GM12878 (cell line): ENCODE measurements at regions not wholly inside any gene's neighbourhood (a gene's known extent, or its start where the extent isn't known, plus 50 kb on each side); places are given as distances from the start of the nearest gene placed in this dataset.

Experiments used
- ATAC-seq: fragments of 200-7000 bp; cut with Tn5 transposase; 3 replicates; pipeline ENCODE4 v1.9.1; 2020; ENCODE audit warnings: mild to moderate bottlenecking, moderate library complexity
- BruUV-seq: library from RNA; stranded (reverse); fragments of 400-500 nt; replicated peaks from 2 replicates; lab custom pipeline; 2021; lab: Mats Ljungman, UMichigan
- CTCF ChIA-PET: fragments of 300-600 bp; sonication (Branson Sonifier 250); formaldehyde crosslinking; extraction: SDS; loops from one replicate; lab custom pipeline; 2021; ENCODE audit warnings: inconsistent platforms; lab: Yijun Ruan, JAX
- POLR2A ChIA-PET: fragments of 350-600 bp; formaldehyde crosslinking; extraction: SDS; loops from one replicate; lab custom pipeline; 2021; ENCODE audit warnings: inconsistent platforms; lab: Charles Lee
- RAD21 ChIA-PET: fragments of 300-600 bp; sonication (Branson Sonifier 250); formaldehyde crosslinking; loops from one replicate; lab custom pipeline; 2023; ENCODE audit warnings: antibody characterized with exemption; ENCODE audit not compliant: unreplicated experiment; lab: Charles Lee
- SMC1A ChIA-PET: fragments of 300-600 bp; sonication (Branson Sonifier 250); formaldehyde crosslinking; loops from one replicate; lab custom pipeline; 2023; ENCODE audit not compliant: unreplicated experiment, uncharacterized antibody; lab: Charles Lee
- DNase-seq: peaks from one replicate; pipeline ENCODE4 v3.0.0-alpha.2; 2011; ENCODE audit warnings: low read depth, low spot score
- FAIRE-seq: peaks from 3 replicates; lab custom pipeline; 2011; peaks lifted over from hg19 to GRCh38; lab: Jason Lieb, UNC
- H2AFZ ChIP-seq: 2 replicates; pipeline ENCODE4 v1.6.0; 2011; ENCODE audit warnings: low read depth, low read length, control low read depth; ENCODE audit not compliant: control insufficient read depth
- H3K27ac ChIP-seq: 2 replicates; pipeline ENCODE4 v1.5.1; 2011; ENCODE audit warnings: control low read depth; ENCODE audit not compliant: control insufficient read depth, insufficient read depth
- H3K27me3 ChIP-seq, 2 experiments: replicated peaks in 1 of 2; 2 replicates each; pipeline versions ENCODE4 v1.6.0 to v1.6.1; 2011; ENCODE audit warnings: low read length in 1 of 2; ENCODE audit not compliant: control insufficient read depth in 2 of 2, insufficient read depth in 2 of 2
- H3K36me3 ChIP-seq, 2 experiments: 2 replicates each; pipeline ENCODE4 v1.5.1; 2011; ENCODE audit warnings: low read length in 1 of 2; ENCODE audit not compliant: control insufficient read depth in 2 of 2, insufficient read depth in 2 of 2
- H3K4me1 ChIP-seq: 2 replicates; pipeline ENCODE4 v1.6.1; 2011; ENCODE audit warnings: mild to moderate bottlenecking, low read length, moderate library complexity, mixed read lengths; ENCODE audit not compliant: control insufficient read depth, insufficient read depth
- H3K4me2 ChIP-seq: 2 replicates; pipeline ENCODE4 v1.6.0; 2011; ENCODE audit warnings: control low read depth; ENCODE audit not compliant: control insufficient read depth, insufficient read depth
- H3K4me3 ChIP-seq: fragments of 200-600 bp; sonication (generic); 2 replicates; pipeline ENCODE4 v1.5.1; 2016
- H3K79me2 ChIP-seq: 2 replicates; pipeline ENCODE4 v1.6.0; 2011; ENCODE audit warnings: low read length; ENCODE audit not compliant: control insufficient read depth, insufficient read depth
- H3K9ac ChIP-seq: 2 replicates; pipeline ENCODE4 v1.8.0; 2011; ENCODE audit warnings: low read length, control low read depth, mixed read lengths; ENCODE audit not compliant: control insufficient read depth, insufficient read depth
- H3K9me3 ChIP-seq: replicated peaks from 3 replicates; pipeline ENCODE4 v1.5.1; 2011; ENCODE audit warnings: mild to moderate bottlenecking, low read length; ENCODE audit not compliant: control insufficient read depth, insufficient read depth
- H4K20me1 ChIP-seq: 2 replicates; pipeline ENCODE4 v1.6.0; 2011; ENCODE audit not compliant: control insufficient read depth, insufficient read depth
- BMI1 ChIP-seq: fragments of 450-650 bp; IDR thresholded peaks from 2 replicates; pipeline ENCODE4 v1.6.1; 2016; ENCODE audit warnings: mild to moderate bottlenecking, moderate library complexity, borderline replicate concordance
- CEBPB ChIP-seq, 2 experiments: fragments of 150-350 bp in 1 of 2; IDR thresholded peaks; 2 replicates each; pipeline ENCODE4 v1.6.1; 2012 to 2014; ENCODE audit warnings: low read depth in 2 of 2, low read length in 2 of 2, borderline replicate concordance in 1 of 2, inconsistent platforms in 1 of 2
- CHD1 ChIP-seq: IDR thresholded peaks from 2 replicates; pipeline ENCODE4 v1.6.1; 2012; ENCODE audit warnings: low read depth, low read length, improper control_type of control experiment
- CHD4 ChIP-seq: fragments of 200-600 bp; sonication (generic); IDR thresholded peaks from 2 replicates; pipeline ENCODE4 v1.6.1; 2016; ENCODE audit warnings: mild to moderate bottlenecking
- ETV6 ChIP-seq, 2 experiments: fragments of 450-650 bp in 1 of 2; IDR thresholded peaks in 1 of 2; conservative IDR thresholded peaks in 1 of 2; 2 replicates each; pipeline ENCODE4 v1.6.1; 2014; ENCODE audit warnings: antibody characterized with exemption in 1 of 2, borderline replicate concordance in 1 of 2, low read depth in 1 of 2, mild to moderate bottlenecking in 1 of 2, moderate library complexity in 1 of 2
- MAX ChIP-seq: IDR thresholded peaks from 2 replicates; pipeline ENCODE4 v1.6.1; 2012; ENCODE audit warnings: low read depth, low read length, improper control_type of control experiment
- NFIC ChIP-seq: IDR thresholded peaks from 2 replicates; pipeline ENCODE4 v1.6.1; 2012; ENCODE audit warnings: low read depth, mild to moderate bottlenecking, inconsistent platforms, low read length, moderate library complexity
- POLR2AphosphoS2 ChIP-seq: IDR thresholded peaks from 2 replicates; pipeline ENCODE4 v1.6.1; 2011; ENCODE audit warnings: low read depth, mild to moderate bottlenecking, low read length, improper control_type of control experiment, moderate library complexity
- RCOR1 ChIP-seq: conservative IDR thresholded peaks from 2 replicates; pipeline ENCODE4 v1.6.1; 2012; ENCODE audit warnings: low read depth, low read length, improper control_type of control experiment
- SUPT20H ChIP-seq: IDR thresholded peaks from 2 replicates; pipeline ENCODE4 v1.6.1; 2011; ENCODE audit warnings: low read depth, mild to moderate bottlenecking, low read length, moderate library complexity, borderline replicate concordance; ENCODE audit not compliant: control insufficient read depth
- YY1 ChIP-seq: IDR thresholded peaks from 2 replicates; pipeline ENCODE4 v1.6.1; 2011; ENCODE audit warnings: low read depth, mild to moderate bottlenecking, low read length
- WGBS: methylation state at CpG from one replicate; pipeline ENCODE4 v1.1.6; 2016; ENCODE audit warnings: low lambda C conversion rate; ENCODE audit not compliant: insufficient replicate concordance, insufficient coverage; ENCODE audit errors: missing lambda C conversion rate; 5-methylcytosine and 5-hydroxymethylcytosine counted together
- in situ Hi-C: fragments of 300-500 bp; cut with MboI; formaldehyde crosslinking; loops from 9 replicates; pipeline ENCODE4 v1.14.3; 2018; ENCODE audit warnings: mixed read lengths
- intact Hi-C: fragments of 100-400 bp; cut with micrococcal nuclease; formaldehyde crosslinking; loops from one replicate; pipeline ENCODE4 v1.14.2; 2022; ENCODE audit not compliant: unreplicated experiment
- TF ChIP-seq, protein P1 (sequence below): fragments of 450-650 bp; conservative IDR thresholded peaks from 2 replicates; pipeline ENCODE4 v1.6.1; 2017; ENCODE audit warnings: mild to moderate bottlenecking, moderate library complexity

- TF ChIP-seq SUPT20H, result no peak
- TF ChIP-seq ETV6 (conservative IDR thresholded peaks at IDR 0.05 in 1 of 2, IDR thresholded peaks at IDR 0.05 in 1 of 2; ENCODE audit: borderline replicate concordance in 1 of 2, low read depth in 1 of 2), result no peak
- TF ChIP-seq CHD1, result no peak
- TF ChIP-seq RCOR1, result no peak
- no peak for TF ChIP-seq MAX
- TF ChIP-seq, protein P1, sequence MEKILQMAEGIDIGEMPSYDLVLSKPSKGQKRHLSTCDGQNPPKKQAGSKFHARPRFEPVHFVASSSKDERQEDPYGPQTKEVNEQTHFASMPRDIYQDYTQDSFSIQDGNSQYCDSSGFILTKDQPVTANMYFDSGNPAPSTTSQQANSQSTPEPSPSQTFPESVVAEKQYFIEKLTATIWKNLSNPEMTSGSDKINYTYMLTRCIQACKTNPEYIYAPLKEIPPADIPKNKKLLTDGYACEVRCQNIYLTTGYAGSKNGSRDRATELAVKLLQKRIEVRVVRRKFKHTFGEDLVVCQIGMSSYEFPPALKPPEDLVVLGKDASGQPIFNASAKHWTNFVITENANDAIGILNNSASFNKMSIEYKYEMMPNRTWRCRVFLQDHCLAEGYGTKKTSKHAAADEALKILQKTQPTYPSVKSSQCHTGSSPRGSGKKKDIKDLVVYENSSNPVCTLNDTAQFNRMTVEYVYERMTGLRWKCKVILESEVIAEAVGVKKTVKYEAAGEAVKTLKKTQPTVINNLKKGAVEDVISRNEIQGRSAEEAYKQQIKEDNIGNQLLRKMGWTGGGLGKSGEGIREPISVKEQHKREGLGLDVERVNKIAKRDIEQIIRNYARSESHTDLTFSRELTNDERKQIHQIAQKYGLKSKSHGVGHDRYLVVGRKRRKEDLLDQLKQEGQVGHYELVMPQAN, result no peak
- TF ChIP-seq, all 136 proteins: peak for 0
Observed at GRCh38 chr10:78330884-78331283, 297.2 kb downstream of the RPS24 start (continued).

GRCh38 chr10:78331391-78331922, 297.8 kb downstream of the RPS24 start:
- no peak overlapping the region for H3K4me2 ChIP-seq
- POLR2A ChIA-PET, result no interaction called here
- TF ChIP-seq POLR2AphosphoS2, result no peak
- TF ChIP-seq NFIC, result no peak
- TF ChIP-seq YY1, result no peak
- no peak for TF ChIP-seq BMI1
- no peak for TF ChIP-seq CHD4
- TF ChIP-seq CEBPB (IDR thresholded peaks at IDR 0.05; ENCODE audit: borderline replicate concordance in 1 of 2, low read depth in 2 of 2, low read length in 2 of 2), result no peak
- TF ChIP-seq, all 136 proteins: peak for 0
- in situ Hi-C loops, result no loop called here
- ATAC-seq (no peak), DNase-seq (no peak), FAIRE-seq (no peak)
- Histone ChIP-seq H3K9me3 (peaks cover 2% of the 10 kb centered on the region; the same call in 2 of the 3 replicates), H3K36me3 (no peaks in the 10 kb centered on the region), H2AFZ (no peak overlapping the region), H3K9ac (no peak overlapping the region), H3K4me1 (no peaks in the 10 kb centered on the region), H3K27ac (no peak overlapping the region), H4K20me1 (no peaks in the 10 kb centered on the region), H3K79me2 (no peaks in the 10 kb centered on the region), H3K27me3 (no peaks in the 10 kb centered on the region; a peak in 2 of 4 replicates), H3K4me3 (no peak overlapping the region)
- BruUV-seq, result no TSS peak
- ChIA-PET CTCF (no interaction called here), RAD21 (no interaction called here), SMC1A (interaction anchor here (0.7 kb wide), 1 partner anchor 346 kb away, joined by 3 read pairs; no protein-coding TSS in a partner anchor)
- intact Hi-C loops, result no loop called here
- 32% methylated on average over 6 of the region's 6 CpGs for WGBS
